Natural killer cell (primary cell): ENCODE measurements at regions not wholly inside any gene's neighbourhood (a gene's known extent, or its start where the extent isn't known, plus 50 kb on each side); places are given as distances from the start of the nearest gene placed in this dataset.

Source experiments
- ATAC-seq, 3 donors: fragments of 150-1000 bp in 2 of 3; fragments of 200-7000 bp in 1 of 3; cut with Tn5 transposase; 1 replicate in 1 of 3; 2 replicates in 2 of 3; pipeline ENCODE4 v1.10.0; 2021; ENCODE audit warnings: mild to moderate bottlenecking in 2 of 3, moderate library complexity in 2 of 3
- DNase-seq, 2 donors: peaks; one replicate each; pipeline versions ENCODE4 v3.0.0 to v3.0.0-alpha.2; 2013 to 2021; ENCODE audit warnings: mixed read lengths in 1 of 2
- H3K27ac ChIP-seq: one replicate; pipeline ENCODE4 v1.5.1; 2013; ENCODE audit warnings: mild to moderate bottlenecking, low read length
- H3K27me3 ChIP-seq: one replicate; pipeline ENCODE4 v1.6.1; 2013; ENCODE audit warnings: low read length; ENCODE audit not compliant: control insufficient read depth, insufficient read depth
- H3K36me3 ChIP-seq: one replicate; pipeline ENCODE4 v1.6.1; 2013; ENCODE audit warnings: low read length; ENCODE audit not compliant: control insufficient read depth, insufficient read depth
- H3K4me1 ChIP-seq: one replicate; pipeline ENCODE4 v1.6.1; 2013; ENCODE audit warnings: low read length; ENCODE audit not compliant: control insufficient read depth, insufficient read depth
- H3K4me3 ChIP-seq: one replicate; pipeline ENCODE4 v1.5.1; 2013; ENCODE audit warnings: low read length
- H3K9me3 ChIP-seq: one replicate; pipeline ENCODE4 v1.6.1; 2013; ENCODE audit warnings: low read length; ENCODE audit not compliant: control insufficient read depth, insufficient read depth
- H3K27ac Mint-ChIP-seq, 2 donors: one replicate each; pipeline ENCODE4 v1.8.0; 2022; ENCODE audit warnings: mild to moderate bottlenecking in 2 of 2, mixed read lengths in 2 of 2, moderate library complexity in 1 of 2
- H3K27me3 Mint-ChIP-seq, 2 donors: one replicate each; pipeline ENCODE4 v1.8.0; 2022; ENCODE audit warnings: low read depth in 2 of 2, mixed read lengths in 2 of 2
- H3K36me3 Mint-ChIP-seq: one replicate; pipeline ENCODE4 v1.8.0; 2022; ENCODE audit warnings: mixed read lengths
- H3K4me1 Mint-ChIP-seq, 2 donors: one replicate each; pipeline ENCODE4 v1.8.0; 2022; ENCODE audit warnings: mixed read lengths in 2 of 2
- H3K4me3 Mint-ChIP-seq: one replicate; pipeline ENCODE4 v1.8.0; 2022; ENCODE audit warnings: mild to moderate bottlenecking, moderate library complexity, mixed read lengths
- H3K9me3 Mint-ChIP-seq, 2 donors: one replicate each; pipeline ENCODE4 v1.8.0; 2022; ENCODE audit warnings: mixed read lengths in 2 of 2
- CTCF ChIP-seq: fragments of 200-600 bp; IDR thresholded peaks from one replicate; pipeline ENCODE4 v1.8.0; 2022; ENCODE audit warnings: antibody characterized with exemption
- WGBS: methylation state at CpG from one replicate; pipeline ENCODE4 v1.1.7; 2013; ENCODE audit warnings: missing lambda C conversion rate; ENCODE audit not compliant: insufficient coverage; 5-methylcytosine and 5-hydroxymethylcytosine counted together
- intact Hi-C: fragments of 100-400 bp; cut with micrococcal nuclease; formaldehyde crosslinking; loops from one replicate; pipeline ENCODE4 v1.14.2; 2022

GRCh38 chr1:57798543-57798942, 374.7 kb upstream of the DAB1 start:
- Mint-ChIP-seq H3K4me1 (no peaks in the 10 kb centered on the region), H3K36me3 (no peaks in the 10 kb centered on the region), H3K4me3 (no peak overlapping the region), H3K27me3 (peaks cover 4 to 22% of the 10 kb centered on the region in 2 donors), H3K9me3 (no peaks in the 10 kb centered on the region), H3K27ac (no peak overlapping the region)
- Histone ChIP-seq H3K36me3 (no peaks in the 10 kb centered on the region), H3K27ac (no peak overlapping the region), H3K4me3 (no peak overlapping the region), H3K4me1 (no peaks in the 10 kb centered on the region), H3K27me3 (no peaks in the 10 kb centered on the region), H3K9me3 (peaks cover 7% of the 10 kb centered on the region)
- no peak for TF ChIP-seq CTCF
- DNase-seq, result no peak
- WGBS, result 67% methylated on average over 1 of the region's 1 CpG
- ATAC-seq, result no peak
- intact Hi-C loops, result no loop called here

DNA sequence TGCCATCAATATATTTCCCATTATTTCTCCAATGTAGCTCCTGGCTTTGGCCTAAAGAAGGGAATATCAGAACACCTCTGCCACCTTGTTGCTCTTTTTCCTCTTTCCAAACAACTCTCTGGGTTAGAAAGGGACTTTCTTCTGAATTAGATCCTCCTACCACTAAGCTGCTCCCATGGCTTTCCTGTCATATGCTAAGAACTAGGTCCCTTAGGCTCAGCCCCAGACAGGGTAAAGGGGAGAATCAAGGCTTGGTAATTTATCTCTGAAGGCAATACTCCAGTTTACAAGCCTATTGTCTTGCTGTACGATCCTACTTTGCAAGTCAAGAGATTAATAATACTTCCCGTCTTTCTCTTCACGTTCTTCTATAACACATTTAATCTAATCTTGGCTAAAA, 373.2 kb upstream of the DAB1 start:
- 57% methylated on average over 3 of the region's 3 CpGs for WGBS
- H3K27ac Mint-ChIP-seq, result no peak overlapping the region
- H3K4me1 ChIP-seq, result no peaks in the 10 kb centered on the region

GRCh38 chr1:57796616-57797015, 372.8 kb upstream of the DAB1 start:
- Histone ChIP-seq H3K27me3 (no peaks in the 10 kb centered on the region), H3K36me3 (no peaks in the 10 kb centered on the region), H3K27ac (no peak overlapping the region), H3K4me3 (no peak overlapping the region), H3K9me3 (no peaks in the 10 kb centered on the region), H3K4me1 (no peaks in the 10 kb centered on the region)
- no peak for TF ChIP-seq CTCF
- intact Hi-C loops, result no loop called here
- WGBS, result 71% methylated on average over 2 of the region's 2 CpGs
- Mint-ChIP-seq H3K27ac (no peak overlapping the region), H3K4me1 (no peaks in the 10 kb centered on the region), H3K27me3 (peaks cover 8 to 28% of the 10 kb centered on the region in 2 donors), H3K36me3 (no peaks in the 10 kb centered on the region), H3K4me3 (no peak overlapping the region), H3K9me3 (no peaks in the 10 kb centered on the region)
- ATAC-seq (no peak), DNase-seq (no peak)

More for the DNA sequence above, 373.2 kb upstream of the DAB1 start:
- Mint-ChIP-seq H3K9me3 (no peaks in the 10 kb centered on the region), H3K36me3 (no peaks in the 10 kb centered on the region), H3K4me1 (no peaks in the 10 kb centered on the region), H3K27me3 (peaks cover 7 to 26% of the 10 kb centered on the region in 2 donors), H3K4me3 (no peak overlapping the region)
- Histone ChIP-seq H3K27me3 (no peaks in the 10 kb centered on the region), H3K9me3 (no peaks in the 10 kb centered on the region), H3K27ac (no peak overlapping the region), H3K4me3 (no peak overlapping the region), H3K36me3 (no peaks in the 10 kb centered on the region)
- ATAC-seq, result no peak
- intact Hi-C loops, result no loop called here
- TF ChIP-seq CTCF, result no peak
- DNase-seq, result no peak

- H3K27ac ChIP-seq, result no peak overlapping the region
- Mint-ChIP-seq H3K4me1 (no peaks in the 10 kb centered on the region), H3K27ac (no peak overlapping the region), H3K4me3 (no peak overlapping the region), H3K36me3 (no peaks in the 10 kb centered on the region), H3K27me3 (peaks cover 8 to 28% of the 10 kb centered on the region in 2 donors), H3K9me3 (no peaks in the 10 kb centered on the region)
- no peak for ATAC-seq
- H3K36me3 ChIP-seq, result no peaks in the 10 kb centered on the region
- DNase-seq, result no peak
- TF ChIP-seq CTCF, result no peak
- H3K9me3 ChIP-seq, result no peaks in the 10 kb centered on the region
- H3K4me3 ChIP-seq, result no peak overlapping the region
- no peaks in the 10 kb centered on the region for H3K4me1 ChIP-seq
- intact Hi-C loops, result no loop called here
- WGBS, result 97% methylated on average over 3 of the region's 5 CpGs
- no peaks in the 10 kb centered on the region for H3K27me3 ChIP-seq
These were observed 372.0 kb upstream of the DAB1 start for GRCh38 chr1:57795886-57796285.
